ENCODE measurements at regions not wholly inside any gene's neighbourhood (a gene's known extent, or its start where the extent isn't known, plus 50 kb on each side); places are given as distances from the start of the nearest gene placed in this dataset.

DNA sequence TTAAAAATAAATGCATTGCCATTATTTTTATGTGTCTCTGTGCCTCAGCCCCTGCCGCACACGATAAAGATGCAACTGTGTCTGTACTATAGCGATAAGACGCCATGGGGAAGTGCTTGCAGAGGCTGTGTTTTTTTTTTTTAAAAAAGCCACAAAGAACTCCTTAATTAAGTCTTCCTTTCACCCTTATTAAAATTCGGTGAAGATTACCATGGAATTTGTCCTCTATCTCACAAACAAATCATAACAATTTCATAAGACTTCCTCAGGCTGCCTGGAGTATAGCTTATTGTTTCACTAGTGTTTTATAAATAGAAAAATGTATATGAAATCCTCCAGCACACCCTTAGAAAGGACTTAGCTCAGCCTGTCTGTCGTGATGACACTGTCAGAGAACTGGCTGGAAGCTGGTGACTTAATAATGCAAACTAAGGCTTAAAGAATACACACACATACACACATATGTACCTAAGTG, 374.8 kb upstream of the SLCO3A1 start:
- DNase-seq (ENCODE audit: low spot score), result no peak
- Histone ChIP-seq H3K27ac (no peak overlapping the region), H3K9me3 (ENCODE audit: low read depth) (no peaks in the 10 kb centered on the region), H2AFZ (no peak overlapping the region), H3K4me2 (no peak overlapping the region), H3K36me3 (replicated peaks; ENCODE audit: insufficient read depth, low read depth) (no peaks in the 10 kb centered on the region), H3K4me1 (ENCODE audit: insufficient read depth) (no peaks in the 10 kb centered on the region), H3K79me2 (no peaks in the 10 kb centered on the region), H3K9me2 (replicated peaks; ENCODE audit: insufficient read depth) (no peaks in the 10 kb centered on the region), H3K27me3 (no peaks in the 10 kb centered on the region), H3K4me3 (no peak overlapping the region), H4K20me1 (ENCODE audit: insufficient read depth, poor library complexity, severe bottlenecking) (no peaks in the 10 kb centered on the region)
- 88% methylated on average over 6 of the region's 6 CpGs for WGBS (ENCODE audit: low lambda C conversion rate, missing lambda C conversion rate)
- no peak for TF ChIP-seq EZH2phosphoT487 (IDR thresholded peaks at IDR 0.05; ENCODE audit: low read depth, severe bottlenecking, unreplicated experiment)
- TF ChIP-seq, protein P1, sequence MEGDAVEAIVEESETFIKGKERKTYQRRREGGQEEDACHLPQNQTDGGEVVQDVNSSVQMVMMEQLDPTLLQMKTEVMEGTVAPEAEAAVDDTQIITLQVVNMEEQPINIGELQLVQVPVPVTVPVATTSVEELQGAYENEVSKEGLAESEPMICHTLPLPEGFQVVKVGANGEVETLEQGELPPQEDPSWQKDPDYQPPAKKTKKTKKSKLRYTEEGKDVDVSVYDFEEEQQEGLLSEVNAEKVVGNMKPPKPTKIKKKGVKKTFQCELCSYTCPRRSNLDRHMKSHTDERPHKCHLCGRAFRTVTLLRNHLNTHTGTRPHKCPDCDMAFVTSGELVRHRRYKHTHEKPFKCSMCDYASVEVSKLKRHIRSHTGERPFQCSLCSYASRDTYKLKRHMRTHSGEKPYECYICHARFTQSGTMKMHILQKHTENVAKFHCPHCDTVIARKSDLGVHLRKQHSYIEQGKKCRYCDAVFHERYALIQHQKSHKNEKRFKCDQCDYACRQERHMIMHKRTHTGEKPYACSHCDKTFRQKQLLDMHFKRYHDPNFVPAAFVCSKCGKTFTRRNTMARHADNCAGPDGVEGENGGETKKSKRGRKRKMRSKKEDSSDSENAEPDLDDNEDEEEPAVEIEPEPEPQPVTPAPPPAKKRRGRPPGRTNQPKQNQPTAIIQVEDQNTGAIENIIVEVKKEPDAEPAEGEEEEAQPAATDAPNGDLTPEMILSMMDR (IDR thresholded peaks at IDR 0.05; ENCODE audit: poor library complexity), result no peak
- no peak for TF ChIP-seq EZH2 (IDR thresholded peaks at IDR 0.05; ENCODE audit: borderline replicate concordance)

DNA sequence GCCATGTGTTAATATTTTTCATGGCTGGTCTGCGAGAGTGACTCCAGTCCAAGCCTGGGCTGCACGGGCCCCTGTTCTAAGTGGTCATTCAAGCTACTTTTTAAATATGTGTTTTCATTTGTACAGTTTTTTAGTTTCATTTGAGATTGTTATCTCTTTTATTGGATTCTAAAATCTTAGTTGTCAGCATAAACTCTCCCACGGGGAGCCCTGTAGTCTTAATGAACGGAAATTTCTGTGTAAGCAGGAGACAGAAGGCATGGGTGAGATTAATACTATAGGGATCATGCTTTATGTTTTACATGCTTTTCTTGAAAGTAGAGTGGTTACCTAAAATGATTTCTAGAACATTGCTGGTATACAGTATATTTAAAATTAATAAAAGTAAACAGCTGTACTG, 373.1 kb upstream of the SLCO3A1 start:
- Histone ChIP-seq H3K27ac (no peak overlapping the region), H3K36me3 (replicated peaks; ENCODE audit: insufficient read depth, low read depth) (no peaks in the 10 kb centered on the region), H3K79me2 (no peaks in the 10 kb centered on the region), H3K4me3 (no peak overlapping the region), H3K27me3 (no peaks in the 10 kb centered on the region), H2AFZ (no peak overlapping the region), H3K9me3 (ENCODE audit: low read depth) (no peaks in the 10 kb centered on the region), H4K20me1 (ENCODE audit: insufficient read depth, poor library complexity, severe bottlenecking) (no peaks in the 10 kb centered on the region), H3K9me2 (replicated peaks; ENCODE audit: insufficient read depth) (no peaks in the 10 kb centered on the region), H3K4me2 (no peak overlapping the region), H3K4me1 (ENCODE audit: insufficient read depth) (no peaks in the 10 kb centered on the region)
- 61% methylated on average over 4 of the region's 4 CpGs for WGBS (ENCODE audit: low lambda C conversion rate, missing lambda C conversion rate)
- no peak for TF ChIP-seq EZH2phosphoT487 (IDR thresholded peaks at IDR 0.05; ENCODE audit: low read depth, severe bottlenecking, unreplicated experiment)
- no peak for TF ChIP-seq EZH2 (IDR thresholded peaks at IDR 0.05; ENCODE audit: borderline replicate concordance)
- TF ChIP-seq, protein P1 (IDR thresholded peaks at IDR 0.05; ENCODE audit: poor library complexity), result no peak
- no peak for DNase-seq (ENCODE audit: low spot score)

DNA sequence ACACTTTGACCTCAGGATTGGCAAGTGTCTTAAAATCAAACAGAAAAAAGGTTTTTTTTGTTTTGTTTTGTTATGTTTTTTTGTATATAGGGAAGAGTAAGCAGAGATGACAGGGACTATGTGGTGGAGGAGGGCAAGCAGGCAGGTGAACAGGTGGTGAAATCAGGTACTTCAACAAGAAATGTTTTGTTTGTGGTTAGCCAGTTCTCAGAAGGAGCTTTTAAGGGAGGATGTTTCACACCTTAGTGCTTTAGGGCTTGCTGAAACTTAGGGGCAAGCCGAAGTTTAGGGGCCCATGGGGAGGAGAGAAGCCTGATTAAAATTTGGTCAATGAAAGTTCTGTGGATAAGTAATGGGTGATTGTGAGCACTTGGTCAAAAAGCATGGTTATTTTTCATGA, 370.7 kb upstream of the SLCO3A1 start:
- no peak overlapping the region for H3K4me2 ChIP-seq
- TF ChIP-seq, protein P1 (IDR thresholded peaks at IDR 0.05; ENCODE audit: poor library complexity), result no peak
- TF ChIP-seq EZH2phosphoT487 (IDR thresholded peaks at IDR 0.05; ENCODE audit: low read depth, severe bottlenecking, unreplicated experiment) (no peak), EZH2 (IDR thresholded peaks at IDR 0.05; ENCODE audit: borderline replicate concordance) (no peak)

DNA sequence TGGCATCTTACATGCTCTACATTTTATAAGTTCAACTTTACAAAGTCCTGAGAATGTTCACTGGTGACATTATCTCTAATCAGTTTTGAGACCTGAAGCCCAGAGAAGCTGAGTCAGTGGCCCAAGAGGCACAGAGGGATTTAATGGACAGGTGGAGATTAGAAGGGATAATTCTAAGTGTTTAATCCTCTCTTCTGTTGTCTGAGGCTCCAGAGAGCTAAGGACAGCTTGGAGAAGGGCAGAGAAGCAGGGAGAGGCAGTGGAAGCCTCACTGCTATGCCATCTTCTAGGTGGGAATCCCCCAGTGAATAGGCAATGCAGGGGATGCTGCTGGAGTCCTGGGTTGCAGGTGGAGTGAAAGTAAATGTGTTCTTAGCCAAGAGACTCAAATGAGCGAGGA, 369.4 kb upstream of the SLCO3A1 start:
- H3K36me3 ChIP-seq (replicated peaks; ENCODE audit: insufficient read depth, low read depth), result no peaks in the 10 kb centered on the region
- no peaks in the 10 kb centered on the region for H4K20me1 ChIP-seq (ENCODE audit: insufficient read depth, poor library complexity, severe bottlenecking)
- WGBS (ENCODE audit: low lambda C conversion rate, missing lambda C conversion rate), result 88% methylated on average over 1 of the region's 1 CpG
- no peaks in the 10 kb centered on the region for H3K27me3 ChIP-seq
- H3K4me2 ChIP-seq, result no peak overlapping the region
- no peaks in the 10 kb centered on the region for H3K4me1 ChIP-seq (ENCODE audit: insufficient read depth)
- no peaks in the 10 kb centered on the region for H3K9me3 ChIP-seq (ENCODE audit: low read depth)
- H3K79me2 ChIP-seq, result no peaks in the 10 kb centered on the region
- no peak for DNase-seq (ENCODE audit: low spot score)
- no peak overlapping the region for H2AFZ ChIP-seq
- TF ChIP-seq, protein P1 (IDR thresholded peaks at IDR 0.05; ENCODE audit: poor library complexity), result no peak
- TF ChIP-seq EZH2 (IDR thresholded peaks at IDR 0.05; ENCODE audit: borderline replicate concordance) (no peak), EZH2phosphoT487 (IDR thresholded peaks at IDR 0.05; ENCODE audit: low read depth, severe bottlenecking, unreplicated experiment) (no peak)
- H3K27ac ChIP-seq, result no peak overlapping the region
- no peak overlapping the region for H3K4me3 ChIP-seq
- no peaks in the 10 kb centered on the region for H3K9me2 ChIP-seq (replicated peaks; ENCODE audit: insufficient read depth)

More for the DNA sequence above, 370.7 kb upstream of the SLCO3A1 start:
- no peaks in the 10 kb centered on the region for H3K79me2 ChIP-seq
- no peak overlapping the region for H2AFZ ChIP-seq
- H3K9me3 ChIP-seq (ENCODE audit: low read depth), result no peaks in the 10 kb centered on the region
- DNase-seq (ENCODE audit: low spot score), result no peak
- 65% methylated on average over 1 of the region's 1 CpG for WGBS (ENCODE audit: low lambda C conversion rate, missing lambda C conversion rate)
- H3K4me1 ChIP-seq (ENCODE audit: insufficient read depth), result no peaks in the 10 kb centered on the region
- no peaks in the 10 kb centered on the region for H3K9me2 ChIP-seq (replicated peaks; ENCODE audit: insufficient read depth)
- H3K4me3 ChIP-seq, result no peak overlapping the region
- H3K27ac ChIP-seq, result no peak overlapping the region
- no peaks in the 10 kb centered on the region for H3K27me3 ChIP-seq
- no peaks in the 10 kb centered on the region for H3K36me3 ChIP-seq (replicated peaks; ENCODE audit: insufficient read depth, low read depth)
- H4K20me1 ChIP-seq (ENCODE audit: insufficient read depth, poor library complexity, severe bottlenecking), result no peaks in the 10 kb centered on the region

Measured in hepatocyte (in vitro differentiated cells).